Loucy (cell line): ENCODE measurements at regions not wholly inside any gene's neighbourhood (a gene's known extent, or its start where the extent isn't known, plus 50 kb on each side); places are given as distances from the start of the nearest gene placed in this dataset.

ENCODE experiments used
- H2AFZ ChIP-seq: fragments of 200-600 bp; sonication (generic); 2 replicates; pipeline ENCODE4 v1.6.0; 2016; ENCODE audit warnings: antibody characterized with exemption, mild to moderate bottlenecking, low read length, moderate library complexity
- H3F3A ChIP-seq: fragments of 200-600 bp; 2 replicates; pipeline ENCODE4 v1.6.0; 2016; ENCODE audit warnings: antibody characterized with exemption, low read depth, mild to moderate bottlenecking
- H3K27me3 ChIP-seq: fragments of 200-600 bp; sonication (generic); 2 replicates; pipeline ENCODE4 v1.6.1; 2014; ENCODE audit warnings: low read length, mild to moderate bottlenecking; ENCODE audit not compliant: insufficient read depth, poor library complexity, severe bottlenecking
- H3K36me3 ChIP-seq: fragments of 200-600 bp; sonication (generic); 2 replicates; pipeline ENCODE4 v1.6.1; 2016; ENCODE audit warnings: low read length; ENCODE audit not compliant: insufficient read depth
- H3K4me1 ChIP-seq: fragments of 200-600 bp; sonication (generic); 2 replicates; pipeline ENCODE4 v1.5.1; 2014; ENCODE audit warnings: low read length, mild to moderate bottlenecking; ENCODE audit not compliant: insufficient read depth, poor library complexity, severe bottlenecking
- H3K4me2 ChIP-seq: fragments of 200-600 bp; sonication (generic); 2 replicates; pipeline ENCODE4 v1.6.0; 2014; ENCODE audit warnings: antibody characterized with exemption, low read length, low read depth, mild to moderate bottlenecking; ENCODE audit not compliant: poor library complexity, severe bottlenecking
- H3K4me3 ChIP-seq: fragments of 200-600 bp; sonication (generic); 2 replicates; pipeline ENCODE4 v1.5.1; 2014; ENCODE audit warnings: low read length, mild to moderate bottlenecking, mixed read lengths; ENCODE audit not compliant: poor library complexity, severe bottlenecking
- H3K79me2 ChIP-seq: fragments of 200-600 bp; sonication (generic); 2 replicates; pipeline ENCODE4 v1.6.1; 2014; ENCODE audit warnings: low read length; ENCODE audit not compliant: insufficient read depth
- H3K9ac ChIP-seq: fragments of 200-600 bp; sonication (generic); 2 replicates; pipeline ENCODE4 v1.6.0; 2014; ENCODE audit warnings: mild to moderate bottlenecking, low read depth, low read length, moderate library complexity; ENCODE audit not compliant: poor library complexity, severe bottlenecking
- H3K9me2 ChIP-seq: fragments of 200-600 bp; sonication (generic); replicated peaks from 2 replicates; pipeline ENCODE4 v1.6.1; 2016; ENCODE audit warnings: low read depth, low read length, mixed read lengths
- H3K9me3 ChIP-seq: fragments of 200-600 bp; sonication (generic); 2 replicates; pipeline ENCODE4 v1.6.1; 2014; ENCODE audit warnings: mild to moderate bottlenecking, antibody characterized with exemption, low read length, low read depth; ENCODE audit not compliant: insufficient read depth
- H4K20me1 ChIP-seq: fragments of 200-600 bp; sonication (generic); 2 replicates; pipeline ENCODE4 v1.6.0; 2014; ENCODE audit warnings: antibody characterized with exemption, low read length, mild to moderate bottlenecking; ENCODE audit not compliant: insufficient read depth, poor library complexity, severe bottlenecking
- EZH2phosphoT487 ChIP-seq: fragments of 200-600 bp; IDR thresholded peaks from 2 replicates; pipeline ENCODE4 v1.6.1; 2018; ENCODE audit warnings: antibody characterized with exemption, mild to moderate bottlenecking, moderate library complexity, borderline replicate concordance
- TF ChIP-seq, protein P1 (sequence below): fragments of 200-600 bp; sonication (generic); conservative IDR thresholded peaks from 2 replicates; pipeline ENCODE4 v1.5.1; 2014; ENCODE audit warnings: mild to moderate bottlenecking, antibody characterized with exemption, low read length

DNA sequence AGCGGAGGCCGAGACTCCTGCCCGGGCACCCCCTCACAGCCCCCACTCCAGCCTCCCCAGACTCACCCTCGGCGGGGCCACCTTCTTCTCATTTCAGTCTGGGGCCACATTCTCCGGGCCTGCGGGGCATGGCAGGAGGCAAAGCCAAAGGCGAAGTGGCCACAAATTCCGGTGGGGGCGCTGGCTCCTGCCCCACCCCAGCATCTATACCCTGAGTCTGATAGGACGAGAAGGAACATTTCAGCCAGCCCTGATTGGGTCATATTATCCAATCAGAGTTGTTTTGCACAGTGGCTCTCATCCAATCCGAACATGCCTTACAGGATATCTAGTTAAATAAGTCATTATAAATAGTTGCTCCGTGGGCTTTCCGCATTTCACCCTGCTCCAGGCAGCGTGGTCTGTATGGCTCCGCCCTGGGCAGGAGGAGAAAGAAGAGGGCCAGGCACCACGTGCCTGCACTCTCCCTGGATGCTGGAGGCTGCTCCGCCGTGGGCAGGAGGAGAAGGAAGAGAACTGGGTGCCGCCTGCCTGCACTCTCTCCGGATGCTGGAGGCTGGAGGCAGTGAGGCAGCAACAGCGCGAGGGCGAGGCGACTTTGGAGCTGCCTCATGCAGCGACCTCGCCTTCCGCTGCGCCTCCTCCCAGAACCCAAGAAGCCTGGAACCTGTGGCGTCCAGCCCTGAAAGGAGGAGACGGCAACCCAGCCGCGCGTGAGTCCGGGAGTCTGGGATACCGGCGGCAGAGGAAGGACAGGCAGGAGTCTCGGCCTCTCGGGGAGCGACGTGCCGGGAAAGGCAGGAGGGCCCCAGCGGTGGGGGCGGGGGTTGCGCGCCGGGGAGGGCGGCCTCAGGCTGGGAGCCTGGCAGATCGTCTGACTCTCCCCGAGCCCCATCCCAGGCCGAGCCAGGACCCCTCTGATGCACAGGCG, 162.9 kb downstream of the ZNF33B start:
- Histone ChIP-seq H3K4me3 (no peak overlapping the region), H3K9ac (no peak overlapping the region), H3F3A (no peaks in the 10 kb centered on the region), H3K4me2 (no peak overlapping the region), H3K79me2 (no peaks in the 10 kb centered on the region), H4K20me1 (no peaks in the 10 kb centered on the region), H3K9me3 (no peaks in the 10 kb centered on the region), H3K27me3 (no peaks in the 10 kb centered on the region), H3K36me3 (no peaks in the 10 kb centered on the region), H2AFZ (no peak overlapping the region), H3K9me2 (no peaks in the 10 kb centered on the region), H3K4me1 (no peaks in the 10 kb centered on the region)
- TF ChIP-seq, protein P1, sequence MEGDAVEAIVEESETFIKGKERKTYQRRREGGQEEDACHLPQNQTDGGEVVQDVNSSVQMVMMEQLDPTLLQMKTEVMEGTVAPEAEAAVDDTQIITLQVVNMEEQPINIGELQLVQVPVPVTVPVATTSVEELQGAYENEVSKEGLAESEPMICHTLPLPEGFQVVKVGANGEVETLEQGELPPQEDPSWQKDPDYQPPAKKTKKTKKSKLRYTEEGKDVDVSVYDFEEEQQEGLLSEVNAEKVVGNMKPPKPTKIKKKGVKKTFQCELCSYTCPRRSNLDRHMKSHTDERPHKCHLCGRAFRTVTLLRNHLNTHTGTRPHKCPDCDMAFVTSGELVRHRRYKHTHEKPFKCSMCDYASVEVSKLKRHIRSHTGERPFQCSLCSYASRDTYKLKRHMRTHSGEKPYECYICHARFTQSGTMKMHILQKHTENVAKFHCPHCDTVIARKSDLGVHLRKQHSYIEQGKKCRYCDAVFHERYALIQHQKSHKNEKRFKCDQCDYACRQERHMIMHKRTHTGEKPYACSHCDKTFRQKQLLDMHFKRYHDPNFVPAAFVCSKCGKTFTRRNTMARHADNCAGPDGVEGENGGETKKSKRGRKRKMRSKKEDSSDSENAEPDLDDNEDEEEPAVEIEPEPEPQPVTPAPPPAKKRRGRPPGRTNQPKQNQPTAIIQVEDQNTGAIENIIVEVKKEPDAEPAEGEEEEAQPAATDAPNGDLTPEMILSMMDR: no peak
- no peak for TF ChIP-seq EZH2phosphoT487

DNA sequence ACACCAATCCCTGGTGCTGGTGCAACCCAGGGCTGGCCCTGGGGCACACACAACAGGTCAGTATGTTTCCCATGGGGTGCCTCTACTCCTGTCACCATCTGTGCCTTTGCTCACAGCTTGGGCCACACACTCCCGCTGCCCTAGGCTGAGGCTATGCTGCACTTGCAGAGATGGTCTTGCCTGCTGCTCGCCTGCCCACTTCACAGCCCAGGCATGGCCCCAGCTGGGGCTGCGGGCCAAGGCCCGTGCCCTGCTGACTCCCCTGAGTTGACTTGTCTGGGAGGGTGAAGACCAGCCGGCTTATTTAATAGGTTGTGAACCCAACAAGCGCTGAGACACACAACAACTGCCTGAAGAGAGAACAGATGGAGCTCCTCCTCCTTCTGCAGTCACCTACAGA, 184.1 kb downstream of the ZNF33B start:
- Histone ChIP-seq H3K27me3 (no peaks in the 10 kb centered on the region), H3K4me2 (no peak overlapping the region), H2AFZ (no peak overlapping the region), H3K9me2 (no peaks in the 10 kb centered on the region), H3F3A (no peaks in the 10 kb centered on the region), H3K4me3 (no peak overlapping the region), H3K4me1 (no peaks in the 10 kb centered on the region), H3K79me2 (no peaks in the 10 kb centered on the region), H3K9me3 (no peaks in the 10 kb centered on the region), H4K20me1 (no peaks in the 10 kb centered on the region), H3K9ac (no peak overlapping the region), H3K36me3 (no peaks in the 10 kb centered on the region)
- TF ChIP-seq, protein P1: no peak
- no peak for TF ChIP-seq EZH2phosphoT487

DNA sequence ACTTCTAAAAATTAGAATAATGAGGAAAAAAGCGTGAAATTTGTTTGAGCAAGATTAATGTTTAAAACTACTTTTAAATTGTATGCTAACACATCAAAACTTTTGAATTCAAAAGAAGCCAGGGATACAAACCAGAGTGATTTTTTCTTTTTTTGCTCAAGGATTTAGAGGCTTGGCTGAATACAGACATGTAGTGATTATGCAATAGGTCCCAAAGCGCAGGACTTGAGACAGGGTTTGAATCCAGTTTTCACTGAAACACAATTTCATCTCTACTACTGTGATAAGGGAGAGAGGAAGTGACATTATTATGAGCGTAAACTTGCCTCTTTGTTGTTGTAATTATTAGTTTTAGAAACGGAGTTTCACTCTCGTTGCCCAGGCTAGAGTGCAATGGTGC, 207.3 kb downstream of the ZNF33B start:
- Histone ChIP-seq H3K27me3 (no peaks in the 10 kb centered on the region), H3F3A (no peaks in the 10 kb centered on the region), H4K20me1 (no peaks in the 10 kb centered on the region), H3K4me1 (no peaks in the 10 kb centered on the region), H3K9me2 (no peaks in the 10 kb centered on the region), H3K4me2 (no peak overlapping the region), H3K9ac (no peak overlapping the region), H3K9me3 (no peaks in the 10 kb centered on the region), H3K79me2 (no peaks in the 10 kb centered on the region), H3K4me3 (no peak overlapping the region), H3K36me3 (no peaks in the 10 kb centered on the region), H2AFZ (no peak overlapping the region)
- TF ChIP-seq, protein P1: no peak
- TF ChIP-seq EZH2phosphoT487: no peak
